ENCODE measurements at regions not wholly inside any gene's neighbourhood (a gene's known extent, or its start where the extent isn't known, plus 50 kb on each side); places are given as distances from the start of the nearest gene placed in this dataset.

GRCh38 chr7:113608782-113609181 is 310.0 kb downstream of the PPP1R3A start:
- TF ChIP-seq CTCF (conservative IDR thresholded peaks at IDR 0.05; ENCODE audit: low read length) (no peak), EZH2phosphoT487 (IDR thresholded peaks at IDR 0.05; ENCODE audit: borderline replicate concordance, low read depth, low read length) (no peak)

Measured in OCI-LY7 (cell line).